ENCODE measurements at regions not wholly inside any gene's neighbourhood (a gene's known extent, or its start where the extent isn't known, plus 50 kb on each side); places are given as distances from the start of the nearest gene placed in this dataset.
"Not testable (repeated sequence)": the region's sequence is repeated elsewhere in the genome, so short reads cannot be mapped to it uniquely, and the experiment has no call there.

DNA sequence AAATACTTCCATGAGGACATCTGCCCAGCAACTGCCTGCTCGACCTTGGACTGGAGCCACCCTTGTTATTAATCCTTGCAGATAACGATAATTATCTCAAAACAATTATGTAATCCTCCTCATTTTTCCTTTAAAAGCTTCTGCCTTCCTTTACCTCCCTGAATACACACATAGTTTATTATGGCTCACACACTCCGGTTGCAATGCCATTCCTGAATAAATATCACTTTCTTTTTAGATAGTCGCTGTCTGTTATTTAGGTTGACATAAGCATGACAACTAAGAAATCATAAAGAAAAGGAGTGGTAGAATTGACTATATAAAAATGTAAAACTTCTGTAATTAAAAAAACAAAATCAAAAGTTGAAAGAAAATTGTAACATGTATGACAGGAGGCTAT, 64.8 kb downstream of the B4GALT7 start:
- H3K27me3 Mint-ChIP-seq; H3K4me3 Mint-ChIP-seq (ENCODE audit: low read depth): not testable (repeated sequence)

DNA sequence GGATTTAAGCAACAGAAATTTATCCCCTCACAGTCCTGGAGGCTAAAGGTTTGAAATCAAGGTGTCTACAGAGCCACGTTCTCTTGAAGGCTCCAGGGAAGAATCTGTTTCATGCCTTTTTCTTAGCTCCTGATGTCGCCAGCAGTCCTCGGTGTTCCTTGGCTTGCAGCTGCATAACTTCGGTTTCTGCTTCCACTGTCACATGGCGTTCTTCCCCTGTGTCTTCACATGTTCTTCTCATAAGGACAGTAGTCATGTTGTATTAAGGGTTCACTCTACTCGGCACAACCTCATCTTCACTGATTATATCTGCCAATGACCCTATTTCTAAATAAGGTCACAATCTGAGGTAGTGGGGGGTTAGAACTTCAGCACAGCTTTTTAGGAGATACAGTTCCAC, 65.2 kb downstream of the B4GALT7 start:
- not testable (repeated sequence) for H3K4me3 Mint-ChIP-seq (ENCODE audit: low read depth); DNase-seq (ENCODE audit: low spot score, unreplicated experiment); H3K4me1 Mint-ChIP-seq (ENCODE audit: low read depth); H3K36me3 Mint-ChIP-seq (ENCODE audit: insufficient read depth); H3K9me3 Mint-ChIP-seq (ENCODE audit: low read depth); H3K27me3 Mint-ChIP-seq; H3K27ac Mint-ChIP-seq

More for the DNA sequence above, 64.8 kb downstream of the B4GALT7 start:
- H3K9me3 Mint-ChIP-seq (ENCODE audit: low read depth); H3K27ac Mint-ChIP-seq; DNase-seq (ENCODE audit: low spot score, unreplicated experiment); H3K36me3 Mint-ChIP-seq (ENCODE audit: insufficient read depth); H3K4me1 Mint-ChIP-seq (ENCODE audit: low read depth): not testable (repeated sequence)

DNA sequence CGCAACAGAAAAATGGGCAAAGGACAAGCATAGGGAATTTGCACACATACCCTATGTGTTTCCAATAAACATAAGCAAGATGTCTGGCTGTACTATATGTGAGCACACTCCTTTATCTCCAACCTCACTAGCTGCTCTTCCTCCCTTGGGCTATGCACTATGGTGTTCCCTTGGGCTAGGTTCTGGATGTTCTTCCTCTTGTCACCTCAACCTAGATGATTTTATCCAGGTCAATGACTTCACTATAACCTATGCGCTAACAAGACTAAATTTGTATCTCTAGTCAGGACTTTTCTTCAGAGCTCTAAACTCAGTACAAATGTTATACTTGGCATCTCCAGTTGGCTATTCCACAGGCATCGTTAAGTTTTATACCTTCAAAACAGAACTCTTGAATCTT, 66.0 kb downstream of the B4GALT7 start:
- H3K9me3 Mint-ChIP-seq (ENCODE audit: low read depth); H3K27ac Mint-ChIP-seq; H3K27me3 Mint-ChIP-seq; DNase-seq (ENCODE audit: low spot score, unreplicated experiment); H3K4me3 Mint-ChIP-seq (ENCODE audit: low read depth); H3K4me1 Mint-ChIP-seq (ENCODE audit: low read depth); H3K36me3 Mint-ChIP-seq (ENCODE audit: insufficient read depth): not testable (repeated sequence)

DNA sequence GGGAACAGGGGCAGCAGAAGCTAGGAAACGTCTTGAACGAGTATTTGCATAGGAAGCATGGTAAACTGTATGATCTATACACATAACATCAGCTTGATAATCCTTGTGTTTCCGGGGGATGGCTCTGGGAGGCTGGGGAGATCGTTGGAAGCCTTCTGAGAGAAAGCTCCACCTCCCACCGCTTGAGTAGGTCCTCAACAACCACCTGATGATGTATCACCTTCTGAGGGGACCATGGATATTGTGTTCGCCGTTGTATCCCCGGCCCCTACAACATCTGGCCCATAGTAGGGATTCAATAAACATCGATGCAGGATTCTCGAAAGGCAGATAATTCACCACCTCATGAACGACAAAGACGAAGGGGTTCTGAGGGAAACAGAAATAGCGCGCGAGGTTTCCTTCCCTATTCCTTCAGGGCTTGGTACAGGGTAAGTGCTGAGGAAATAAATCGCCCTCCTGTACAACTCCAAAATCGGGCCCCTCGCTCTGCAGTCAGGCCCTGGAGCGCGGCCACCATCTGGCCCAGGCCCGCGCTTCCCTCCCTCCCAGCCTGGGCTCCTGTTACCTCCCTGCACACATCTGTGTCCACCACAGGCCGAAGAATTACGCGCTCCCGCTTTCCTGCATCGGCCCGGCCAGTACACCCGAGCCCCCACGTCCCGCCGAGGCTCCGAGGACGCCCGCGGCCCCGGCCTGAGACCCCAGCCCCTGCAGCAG, 71.3 kb downstream of the B4GALT7 start:
- not testable (repeated sequence) for DNase-seq (ENCODE audit: low spot score, unreplicated experiment); H3K4me1 Mint-ChIP-seq (ENCODE audit: low read depth); H3K4me3 Mint-ChIP-seq (ENCODE audit: low read depth); H3K9me3 Mint-ChIP-seq (ENCODE audit: low read depth); H3K27ac Mint-ChIP-seq; H3K36me3 Mint-ChIP-seq (ENCODE audit: insufficient read depth)
- peaks cover 13% of the 10 kb centered on the region for H3K27me3 Mint-ChIP-seq

DNA sequence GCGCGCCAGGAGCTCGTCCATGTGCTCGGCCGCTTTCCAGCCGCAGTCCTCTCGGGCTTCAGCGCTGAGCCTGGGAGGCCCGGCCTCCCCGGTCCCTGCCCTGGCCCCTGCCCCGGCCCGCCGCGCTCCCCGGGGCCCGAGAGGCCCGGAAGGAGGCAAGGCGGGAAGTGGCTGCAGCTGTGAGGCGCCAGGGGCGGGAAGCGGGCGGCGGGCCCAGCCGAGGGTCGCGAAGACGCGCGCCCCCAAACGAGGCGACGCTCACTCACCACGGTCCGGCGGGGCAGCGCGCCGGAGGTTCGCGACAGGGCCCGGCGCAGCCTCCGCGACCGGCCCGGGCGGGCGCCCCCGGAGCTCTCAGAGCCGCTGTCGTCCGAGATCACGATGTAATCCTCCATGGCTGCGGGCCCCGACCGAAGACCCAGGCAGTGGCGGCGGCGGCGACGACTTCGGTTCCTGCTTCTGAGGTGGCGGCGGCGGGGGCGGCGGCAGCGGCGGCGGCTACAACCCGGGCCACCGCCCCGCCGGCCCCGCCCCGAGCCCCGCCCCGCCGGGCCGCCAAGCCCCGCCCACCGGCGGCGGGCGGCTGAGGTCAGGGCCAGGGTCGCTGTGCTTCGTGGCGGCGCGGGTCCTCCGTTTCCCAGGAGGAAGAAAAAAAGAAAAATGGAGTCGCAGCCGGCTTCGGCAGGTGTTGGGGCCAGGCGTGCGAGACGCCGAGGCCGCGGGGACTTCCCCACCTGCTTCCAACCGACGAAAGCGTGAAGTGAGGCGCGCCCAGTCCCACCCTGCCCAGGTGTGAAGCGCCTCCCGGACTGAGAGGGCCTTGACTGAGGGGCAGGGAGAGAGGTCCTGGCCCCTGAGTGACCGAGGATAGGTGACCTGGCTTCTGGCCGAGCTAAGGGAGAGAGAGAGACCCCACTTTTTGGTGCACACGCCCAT, 72.1 kb downstream of the B4GALT7 start:
- not testable (repeated sequence) for H3K9me3 Mint-ChIP-seq (ENCODE audit: low read depth); H3K36me3 Mint-ChIP-seq (ENCODE audit: insufficient read depth)
- peaks cover 13% of the 10 kb centered on the region for H3K27me3 Mint-ChIP-seq

More for the DNA sequence above, 72.1 kb downstream of the B4GALT7 start:
- H3K27ac Mint-ChIP-seq; H3K4me1 Mint-ChIP-seq (ENCODE audit: low read depth); H3K4me3 Mint-ChIP-seq (ENCODE audit: low read depth): not testable (repeated sequence)
- peak; percentile 53 for DNase-seq (ENCODE audit: low spot score, unreplicated experiment)
